ENCODE measurements at regions not wholly inside any gene's neighbourhood (a gene's known extent, or its start where the extent isn't known, plus 50 kb on each side); places are given as distances from the start of the nearest gene placed in this dataset.
"Not testable (repeated sequence)": the region's sequence is repeated elsewhere in the genome, so short reads cannot be mapped to it uniquely, and the experiment has no call there.

DNA sequence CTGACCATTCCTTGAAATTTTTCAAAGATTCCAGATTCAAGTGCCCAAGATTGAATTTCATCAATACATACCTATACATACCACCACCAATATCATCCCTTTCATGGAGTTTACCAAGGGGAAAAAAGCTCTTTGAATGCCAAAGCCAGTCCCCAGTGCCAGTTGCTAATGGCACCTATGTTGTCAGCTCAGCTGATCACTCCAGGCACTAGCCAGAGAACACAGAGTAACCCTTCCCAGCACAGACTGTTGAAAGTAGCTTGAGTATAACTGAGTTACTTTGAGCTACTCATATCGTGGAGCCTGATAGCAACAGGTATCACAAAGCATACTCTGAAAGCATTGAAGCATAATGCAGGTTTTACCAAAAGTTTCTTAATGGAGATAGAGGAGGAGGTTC is 133.9 kb upstream of the NFIA start:
- no peak for DNase-seq (ENCODE audit: low spot score)
- no peak overlapping the region for H3K27ac ChIP-seq
- TF ChIP-seq, protein P1, sequence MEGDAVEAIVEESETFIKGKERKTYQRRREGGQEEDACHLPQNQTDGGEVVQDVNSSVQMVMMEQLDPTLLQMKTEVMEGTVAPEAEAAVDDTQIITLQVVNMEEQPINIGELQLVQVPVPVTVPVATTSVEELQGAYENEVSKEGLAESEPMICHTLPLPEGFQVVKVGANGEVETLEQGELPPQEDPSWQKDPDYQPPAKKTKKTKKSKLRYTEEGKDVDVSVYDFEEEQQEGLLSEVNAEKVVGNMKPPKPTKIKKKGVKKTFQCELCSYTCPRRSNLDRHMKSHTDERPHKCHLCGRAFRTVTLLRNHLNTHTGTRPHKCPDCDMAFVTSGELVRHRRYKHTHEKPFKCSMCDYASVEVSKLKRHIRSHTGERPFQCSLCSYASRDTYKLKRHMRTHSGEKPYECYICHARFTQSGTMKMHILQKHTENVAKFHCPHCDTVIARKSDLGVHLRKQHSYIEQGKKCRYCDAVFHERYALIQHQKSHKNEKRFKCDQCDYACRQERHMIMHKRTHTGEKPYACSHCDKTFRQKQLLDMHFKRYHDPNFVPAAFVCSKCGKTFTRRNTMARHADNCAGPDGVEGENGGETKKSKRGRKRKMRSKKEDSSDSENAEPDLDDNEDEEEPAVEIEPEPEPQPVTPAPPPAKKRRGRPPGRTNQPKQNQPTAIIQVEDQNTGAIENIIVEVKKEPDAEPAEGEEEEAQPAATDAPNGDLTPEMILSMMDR (conservative IDR thresholded peaks at IDR 0.05; ENCODE audit: low read depth): no peak
- ChIA-PET POLR2A (ENCODE audit: low non-redundant PET) (no interaction called here), CTCF (interaction anchor here (0.7 kb wide), 1 partner anchor 1442 kb away, joined by 3 read pairs; no protein-coding TSS in a partner anchor)

DNA sequence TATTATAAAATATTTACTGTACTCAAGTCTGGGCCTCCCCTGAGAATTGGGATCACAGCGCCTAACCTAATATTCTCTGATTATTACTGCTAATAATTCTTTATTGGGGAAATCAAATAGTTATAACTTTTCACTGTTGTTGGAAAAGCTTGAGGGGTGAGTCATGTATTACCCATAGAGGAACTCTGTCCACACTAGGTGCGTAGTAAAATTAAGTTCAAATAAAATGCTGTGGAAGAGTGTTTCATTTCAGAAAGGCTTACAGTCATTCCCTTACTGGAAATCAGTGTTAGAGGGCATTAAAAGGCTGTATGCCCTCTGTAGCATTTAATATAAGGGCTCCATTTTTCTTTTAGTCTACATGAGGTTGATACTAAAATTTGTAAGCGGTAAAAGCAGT is 135.0 kb upstream of the NFIA start:
- TF ChIP-seq, protein P1 (conservative IDR thresholded peaks at IDR 0.05; ENCODE audit: low read depth): no peak
- POLR2A ChIA-PET (ENCODE audit: low non-redundant PET): no interaction called here
- DNase-seq (ENCODE audit: low spot score): no peak
- CTCF ChIA-PET: interaction anchor here (1.4 kb wide), 1 partner anchor 12 kb away, joined by 3 read pairs; no protein-coding TSS in a partner anchor
- no peak overlapping the region for H3K27ac ChIP-seq

DNA sequence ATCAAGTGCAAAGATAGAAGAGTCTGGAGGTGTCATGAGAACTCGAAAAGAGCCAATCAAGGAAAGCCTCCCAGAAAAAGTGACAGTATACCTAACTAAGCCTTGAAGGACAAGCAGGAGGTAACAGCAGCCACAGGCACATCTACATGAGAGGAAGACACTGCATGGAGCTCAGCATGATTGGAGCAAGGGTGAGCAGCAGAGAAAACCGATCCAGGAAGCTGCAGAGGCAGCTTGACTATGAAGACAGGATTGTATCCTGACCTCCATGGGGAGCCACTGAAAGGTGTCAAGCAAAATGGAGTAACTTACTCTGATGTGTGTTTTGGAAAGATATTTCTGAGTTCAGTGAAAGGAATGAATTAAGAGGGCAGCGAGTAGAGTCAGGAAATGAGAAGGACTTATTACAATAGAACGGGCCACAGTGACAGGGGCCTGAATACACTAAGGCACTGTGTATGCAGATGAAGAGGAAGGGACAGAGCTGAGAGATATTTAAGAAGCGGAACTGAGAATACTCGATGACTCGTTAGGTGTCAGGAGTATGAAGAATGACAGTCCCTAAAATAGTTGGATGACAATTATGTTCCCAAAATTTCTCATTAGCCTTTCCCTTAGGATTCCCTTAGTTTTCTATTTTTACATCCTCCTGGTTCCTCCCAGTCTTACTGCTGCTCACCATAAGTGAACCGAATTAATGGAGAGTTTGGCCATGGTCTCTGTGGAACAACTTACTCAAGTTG is 139.3 kb upstream of the NFIA start:
- POLR2A ChIA-PET (ENCODE audit: low non-redundant PET): no interaction called here
- TF ChIP-seq, protein P1 (conservative IDR thresholded peaks at IDR 0.05; ENCODE audit: low read depth): no peak
- no peak overlapping the region for H3K27ac ChIP-seq
- CTCF ChIA-PET: interaction anchor here (0.6 kb wide), 1 partner anchor 898 kb away, joined by 3 read pairs; no protein-coding TSS in a partner anchor
- no peak for DNase-seq (ENCODE audit: low spot score)

DNA sequence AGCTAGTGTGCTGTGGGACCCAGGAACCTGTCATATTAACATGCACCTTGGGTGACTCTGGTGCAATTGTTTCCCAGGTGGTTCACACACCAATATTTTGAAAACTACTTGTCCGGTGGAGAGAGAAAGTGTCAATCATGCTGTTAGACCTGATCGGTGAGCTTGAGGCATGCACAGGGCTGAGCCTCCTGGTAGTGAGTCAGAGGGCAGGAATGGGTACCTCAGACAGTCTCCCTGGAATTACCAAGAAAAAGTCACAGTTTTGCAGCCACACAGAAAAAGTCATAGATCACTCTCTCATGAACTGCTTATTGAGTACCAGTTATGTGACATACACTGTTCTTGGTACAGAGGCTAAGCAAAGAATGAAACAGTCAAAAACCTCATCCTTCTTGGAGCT is 140.1 kb upstream of the NFIA start:
- POLR2A ChIA-PET (ENCODE audit: low non-redundant PET): no interaction called here
- TF ChIP-seq, protein P1 (conservative IDR thresholded peaks at IDR 0.05; ENCODE audit: low read depth): no peak
- CTCF ChIA-PET: interaction anchor here (0.6 kb wide), 1 partner anchor 899 kb away, joined by 3 read pairs; no protein-coding TSS in a partner anchor
- DNase-seq (ENCODE audit: low spot score): peak; percentile 75
- H3K27ac ChIP-seq: no peak overlapping the region

DNA sequence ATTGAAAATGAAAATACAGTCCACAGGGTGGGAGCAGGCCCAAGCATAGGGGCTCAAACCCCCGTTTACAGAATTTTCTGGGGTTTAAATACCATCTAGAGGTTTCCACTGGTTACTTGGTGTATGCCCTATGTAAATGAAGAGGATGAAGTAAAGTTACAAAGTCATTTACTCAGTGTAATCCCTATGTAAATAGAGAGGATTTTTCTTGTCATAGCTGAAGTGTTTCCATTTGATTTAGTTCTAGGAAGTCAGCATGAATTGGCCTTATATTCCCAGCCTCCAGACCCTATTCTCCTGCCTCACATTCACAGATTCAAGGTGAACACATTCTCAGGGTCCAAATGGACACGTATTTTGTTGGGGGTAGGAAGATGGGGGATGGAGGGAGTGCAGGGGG is 141.7 kb upstream of the NFIA start:
- H3K27ac ChIP-seq; DNase-seq (ENCODE audit: low spot score); POLR2A ChIA-PET (ENCODE audit: low non-redundant PET); CTCF ChIA-PET: not testable (repeated sequence)

DNA sequence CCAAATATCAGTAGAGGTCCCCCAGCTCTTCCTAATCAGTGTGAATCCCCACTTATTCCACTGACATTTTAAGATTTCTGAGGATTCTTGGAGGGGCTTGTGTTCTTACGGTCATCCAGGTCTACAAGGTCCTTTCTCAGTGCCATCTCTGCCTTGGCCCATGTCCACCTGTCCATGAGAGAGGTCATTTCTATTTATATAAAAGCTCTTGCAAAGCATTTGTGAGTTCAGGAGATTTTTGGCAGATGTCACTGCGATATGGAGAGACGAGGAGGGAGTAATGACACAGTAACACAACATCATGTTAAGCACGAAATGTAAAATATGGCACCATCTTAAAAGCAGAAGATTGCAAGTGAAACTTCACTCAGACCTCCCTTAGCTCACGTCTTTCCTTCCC is 144.6 kb upstream of the NFIA start:
- ChIA-PET CTCF (no interaction called here), POLR2A (ENCODE audit: low non-redundant PET) (no interaction called here)
- TF ChIP-seq, protein P1 (conservative IDR thresholded peaks at IDR 0.05; ENCODE audit: low read depth): no peak
- DNase-seq (ENCODE audit: low spot score): no peak
- H3K27ac ChIP-seq: no peak overlapping the region

DNA sequence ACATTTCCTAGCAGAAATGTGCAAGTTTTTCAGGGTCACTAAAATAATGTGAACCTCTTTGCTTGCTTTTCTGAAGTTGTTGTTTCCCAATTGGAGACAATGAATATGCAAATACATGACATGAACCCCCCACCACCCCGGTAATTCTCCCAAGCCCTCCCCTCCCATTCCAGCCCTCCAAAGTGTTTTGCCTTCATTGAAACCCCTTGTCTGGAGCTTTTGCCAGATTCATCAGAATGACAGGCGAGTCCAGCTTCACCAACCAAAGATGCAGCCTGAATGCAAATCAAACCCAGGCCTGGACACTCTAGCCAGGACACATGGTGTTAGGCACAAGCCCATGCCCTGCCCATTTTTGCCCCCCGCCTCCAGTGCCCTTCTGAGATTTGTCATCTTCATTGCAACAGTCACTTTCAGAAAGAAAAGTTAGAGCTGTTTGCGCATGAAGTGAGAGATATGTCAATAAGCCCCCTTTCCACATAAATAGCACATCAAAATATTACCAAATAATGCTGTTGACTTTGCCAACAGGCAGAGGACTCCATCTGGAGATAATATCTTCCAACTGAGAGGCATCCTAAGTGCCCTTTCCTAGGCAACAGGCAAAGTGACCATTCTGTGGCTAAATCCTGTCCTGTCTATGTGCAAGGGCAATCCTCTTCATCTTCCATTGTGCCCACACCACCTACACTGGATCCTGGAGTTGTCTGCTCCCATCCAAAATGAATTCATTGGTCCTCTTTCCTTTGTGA is 145.6 kb upstream of the NFIA start:
- TF ChIP-seq, protein P1 (conservative IDR thresholded peaks at IDR 0.05; ENCODE audit: low read depth): no peak
- H3K27ac ChIP-seq: no peak overlapping the region
- DNase-seq (ENCODE audit: low spot score): no peak
- POLR2A ChIA-PET (ENCODE audit: low non-redundant PET): no interaction called here
- CTCF ChIA-PET: no interaction called here
